ENCODE measurements at regions not wholly inside any gene's neighbourhood (a gene's known extent, or its start where the extent isn't known, plus 50 kb on each side); places are given as distances from the start of the nearest gene placed in this dataset.

- no peak for TF ChIP-seq CTCF (IDR thresholded peaks at IDR 0.05)
- no peak for TF ChIP-seq POLR2A (IDR thresholded peaks at IDR 0.05)
These were observed 92.8 kb upstream of the NEDD4L start for GRCh38 chr18:57951117-57951796.
